ENCODE measurements at regions not wholly inside any gene's neighbourhood (a gene's known extent, or its start where the extent isn't known, plus 50 kb on each side); places are given as distances from the start of the nearest gene placed in this dataset.
"Not testable (repeated sequence)": the region's sequence is repeated elsewhere in the genome, so short reads cannot be mapped to it uniquely, and the experiment has no call there.

DNA sequence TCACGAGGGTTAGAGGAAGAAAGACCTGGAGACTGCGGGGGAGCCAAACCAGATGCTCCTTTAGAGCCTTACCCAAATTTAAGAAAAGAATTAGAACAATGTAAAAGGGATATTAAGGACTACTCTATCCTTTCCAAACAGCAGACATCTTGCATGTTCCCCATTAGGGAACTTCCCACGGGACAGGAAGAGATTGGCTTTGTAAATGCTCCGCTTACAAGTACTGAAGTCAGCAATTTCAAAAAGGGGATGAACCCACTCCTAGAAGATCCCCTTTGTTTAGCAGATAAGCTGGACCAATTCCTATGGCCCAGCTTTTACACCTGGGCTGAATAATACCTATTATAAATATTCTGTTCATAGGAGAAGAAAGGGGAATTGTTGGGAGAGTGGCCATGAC is 74.2 kb downstream of the APOBEC1 start:
- DNase-seq = no peak

DNA sequence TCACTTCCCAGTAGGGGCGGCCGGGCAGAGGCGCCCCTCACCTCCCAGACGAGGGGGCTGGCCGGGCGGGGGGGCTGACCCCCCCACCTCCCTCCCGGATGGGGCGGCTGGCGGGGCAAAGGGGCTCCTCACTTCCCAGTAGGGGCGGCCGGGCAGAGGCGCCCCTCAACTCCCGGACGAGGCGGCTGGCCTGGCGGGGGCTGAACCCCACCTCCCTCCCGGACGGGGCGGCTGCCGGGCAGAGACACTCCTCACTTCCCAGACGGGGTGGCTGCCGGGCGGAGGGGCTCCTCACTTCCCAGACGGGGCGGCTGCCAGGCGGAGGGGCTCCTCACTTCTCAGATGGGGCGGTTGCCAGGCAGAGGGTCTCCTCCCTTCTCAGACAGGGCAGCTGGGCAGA is 75.6 kb downstream of the APOBEC1 start:
- not testable (repeated sequence) for DNase-seq

DNA sequence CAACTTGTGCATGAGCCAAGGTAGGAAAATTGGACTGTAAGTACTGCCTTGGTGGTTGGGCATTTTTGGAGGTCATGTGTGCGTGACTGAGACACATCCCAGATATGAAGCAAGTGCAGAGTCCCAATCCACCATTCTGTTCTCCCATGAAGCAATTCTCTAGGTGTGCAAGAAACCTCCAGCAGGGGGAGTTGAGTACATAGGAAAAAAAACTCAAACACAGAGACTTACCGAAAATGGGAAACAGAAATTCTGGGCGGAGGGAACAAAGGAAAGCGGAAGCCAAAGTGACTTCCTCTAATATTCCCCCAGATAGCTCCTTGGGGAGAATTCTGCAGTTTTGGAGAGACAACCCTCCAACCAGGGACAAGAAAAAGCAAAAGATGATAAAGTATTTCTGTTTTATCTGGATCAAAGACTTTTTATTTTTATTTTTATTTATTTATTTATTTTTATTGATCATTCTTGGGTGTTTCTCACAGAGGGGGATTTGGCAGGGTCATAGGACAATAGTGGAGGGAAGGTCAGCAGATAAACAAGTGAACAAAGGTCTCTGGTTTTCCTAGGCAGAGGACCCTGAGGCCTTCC is 76.9 kb downstream of the APOBEC1 start:
- peak; percentile 39 for DNase-seq

DNA sequence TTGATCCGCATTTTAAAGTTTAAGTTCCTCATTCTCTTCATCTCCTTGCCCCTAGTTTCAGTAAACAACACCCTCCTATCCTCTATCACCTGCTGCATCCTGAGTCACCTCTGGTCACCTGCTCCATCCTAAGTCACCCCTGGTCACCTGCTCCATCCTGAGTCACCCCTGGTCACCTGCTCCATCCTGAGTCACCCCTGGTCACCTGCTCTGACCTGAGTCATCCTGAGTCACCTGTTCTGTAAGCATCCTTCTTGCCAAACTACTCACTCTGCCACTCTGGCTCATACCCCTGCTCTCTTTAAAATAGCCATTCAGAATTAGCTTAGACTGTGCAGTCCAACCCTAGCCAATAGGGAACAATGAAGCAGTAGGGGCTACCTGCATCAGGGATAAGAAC is 80.6 kb upstream of the CD163 start:
- DNase-seq = not testable (repeated sequence)

DNA sequence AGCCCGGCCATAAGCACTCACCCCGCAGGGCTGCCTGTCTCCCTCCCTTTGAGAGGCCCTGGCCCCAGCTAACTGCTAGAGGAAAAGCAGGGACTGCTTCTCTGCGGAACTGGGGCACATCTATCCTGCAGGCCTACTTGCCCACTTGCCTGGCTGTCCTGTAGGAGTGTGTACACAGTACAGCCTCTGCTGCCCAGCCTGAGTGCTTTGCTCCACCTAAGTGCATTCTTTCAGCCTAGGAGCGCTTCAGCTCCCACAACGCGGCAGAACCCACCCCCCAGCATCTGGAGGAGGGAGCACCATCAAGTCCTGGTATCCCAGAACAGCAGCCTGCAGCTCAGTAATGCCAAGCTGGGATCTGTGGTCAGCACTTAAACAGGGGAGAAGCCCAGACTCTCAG is 79.9 kb upstream of the CD163 start:
- DNase-seq = no peak

DNA sequence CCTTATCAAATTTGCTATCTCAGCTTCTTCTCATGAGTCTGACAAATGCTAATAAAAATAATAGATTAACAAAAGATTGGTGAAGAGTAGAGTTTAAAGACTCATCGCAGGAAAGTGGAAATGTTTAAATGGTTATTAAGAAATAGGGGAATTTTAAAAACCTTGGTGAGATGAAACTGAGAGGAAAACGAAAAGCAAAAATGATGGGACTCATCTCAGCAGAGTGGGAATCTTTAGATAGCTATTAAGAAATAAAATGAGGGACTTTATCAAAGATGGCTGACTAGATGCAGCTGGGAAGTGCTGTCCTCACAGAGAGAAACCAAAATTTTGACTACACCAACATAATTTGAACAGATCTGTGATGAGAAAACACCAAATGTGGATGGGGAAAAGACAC is 79.2 kb upstream of the CD163 start:
- no peak for DNase-seq

DNA sequence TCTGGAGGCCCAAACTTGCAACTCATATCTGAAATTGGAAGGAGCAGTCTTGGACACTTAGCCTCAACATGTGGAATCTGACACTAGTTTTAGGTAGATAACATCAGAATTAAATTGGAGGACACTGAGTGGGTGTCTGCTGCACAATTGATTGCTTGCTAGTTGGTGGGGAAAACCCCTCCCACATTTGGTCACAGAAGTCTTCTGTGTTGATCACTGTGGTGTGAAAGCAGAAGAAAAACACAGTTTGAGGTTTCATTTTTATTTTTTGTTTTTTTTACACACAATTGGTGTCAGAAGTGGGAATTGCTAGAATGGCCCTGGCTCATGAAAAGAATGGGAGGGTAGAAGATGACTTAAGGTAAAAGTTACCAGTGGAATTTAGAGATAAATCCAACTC is 78.0 kb upstream of the CD163 start:
- no peak for DNase-seq

DNA sequence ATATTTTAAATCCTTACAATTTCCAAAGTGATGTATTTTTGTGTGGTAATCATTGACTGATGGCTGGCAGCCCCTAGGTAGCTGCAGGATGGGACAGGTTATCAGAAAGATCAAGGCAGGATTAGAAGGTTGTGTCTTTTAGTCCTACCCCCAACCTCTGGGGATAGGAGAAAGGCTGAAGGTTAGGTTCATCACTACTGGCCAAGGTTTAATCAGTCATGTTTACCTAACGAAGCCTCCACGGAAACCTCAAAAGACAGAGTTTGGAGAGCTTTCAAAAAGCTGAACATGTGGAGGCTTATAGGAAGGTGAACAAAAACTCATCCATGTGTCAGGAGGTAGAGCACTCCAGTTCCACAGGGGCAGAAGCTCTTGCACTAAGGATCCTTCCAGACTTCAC is 77.5 kb upstream of the CD163 start:
- DNase-seq = no peak

DNA sequence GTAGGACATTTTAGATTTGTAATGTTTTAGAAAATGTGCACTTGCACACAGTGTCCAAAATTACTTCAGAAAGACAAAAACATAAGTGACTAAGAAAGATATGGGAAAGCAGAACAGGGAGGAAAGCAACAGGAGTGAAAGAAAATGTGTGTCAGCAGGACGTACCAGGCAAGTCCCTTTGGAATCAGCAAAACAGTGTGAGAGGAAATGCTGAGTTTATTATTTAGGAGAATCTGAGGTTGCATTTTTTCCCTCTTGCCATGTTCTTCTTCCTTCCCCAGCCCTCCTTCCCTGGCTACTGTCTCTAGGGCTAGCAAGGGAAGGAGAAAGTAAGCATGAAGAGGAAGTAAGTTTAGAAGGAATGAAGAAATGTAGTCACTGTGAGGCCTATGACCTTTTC is 67.7 kb upstream of the CD163 start:
- no peak for DNase-seq

DNA sequence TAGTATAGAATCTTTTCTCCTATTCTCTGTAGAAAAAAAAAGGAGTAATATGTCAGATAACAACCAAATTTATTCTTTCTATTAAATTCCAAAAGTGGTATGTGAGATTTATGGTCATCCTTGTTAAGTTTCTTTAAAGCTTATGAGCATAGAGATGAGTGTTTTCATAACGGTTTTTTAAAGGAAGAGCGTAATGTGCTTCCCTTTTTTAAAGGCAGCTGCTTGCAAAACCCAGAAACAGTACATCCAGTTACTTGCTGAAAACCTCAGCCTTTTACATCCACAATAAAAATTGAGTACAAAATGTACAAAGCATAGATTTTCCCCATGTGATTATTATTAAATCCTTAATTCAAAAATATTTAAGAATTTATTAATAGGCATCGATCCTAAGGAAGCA is 53.6 kb upstream of the CD163 start:
- DNase-seq = no peak

DNA sequence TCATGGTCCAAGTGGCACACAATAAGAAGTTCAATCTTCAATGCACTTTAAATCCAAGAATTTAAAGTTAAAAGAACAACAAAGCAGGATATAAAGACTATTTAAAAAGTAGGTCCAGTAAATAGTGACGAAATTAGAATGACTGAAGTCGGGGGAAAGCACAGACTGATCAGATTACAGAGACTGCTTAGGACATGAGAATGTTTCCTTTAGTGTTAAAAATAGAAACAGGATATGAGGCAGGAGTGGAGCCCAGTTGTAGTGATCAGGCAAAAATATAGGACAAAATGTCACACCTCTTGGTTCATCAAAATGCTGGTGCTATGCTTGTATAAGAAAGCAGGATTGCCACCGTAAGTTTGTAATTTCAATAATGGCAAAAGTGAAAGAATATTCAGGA is 52.2 kb upstream of the CD163 start:
- DNase-seq = no peak

DNA sequence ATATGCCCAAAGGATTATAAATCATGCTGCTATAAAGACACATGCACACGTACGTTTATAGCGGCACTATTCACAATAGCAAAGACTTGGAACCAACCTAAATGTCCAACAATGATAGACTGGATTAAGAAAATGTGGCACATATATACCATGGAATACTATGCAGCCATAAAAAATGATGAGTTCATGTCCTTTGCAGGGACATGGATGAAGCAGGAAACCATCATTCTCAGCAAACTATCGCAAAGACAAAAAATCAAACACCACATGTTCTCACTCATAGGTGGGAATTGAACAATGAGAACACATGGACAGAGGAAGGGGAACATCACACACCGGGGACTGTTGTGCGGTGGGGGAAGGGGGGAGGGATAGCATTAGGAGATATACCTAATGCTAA is 51.3 kb upstream of the CD163 start:
- not testable (repeated sequence) for DNase-seq

All from NCI-H1048 (cell line).